Epidermal melanocyte (primary cell): ENCODE measurements at regions not wholly inside any gene's neighbourhood (a gene's known extent, or its start where the extent isn't known, plus 50 kb on each side); places are given as distances from the start of the nearest gene placed in this dataset.

Source experiments
- DNase-seq: peaks from one replicate; pipeline ENCODE4 v3.0.0; 2011; ENCODE audit warnings: low spot score; ENCODE audit not compliant: insufficient read length

GRCh38 chr5:111901296-111901695 is 144.3 kb upstream of the NREP start:
- DNase-seq, result no peak

DNA sequence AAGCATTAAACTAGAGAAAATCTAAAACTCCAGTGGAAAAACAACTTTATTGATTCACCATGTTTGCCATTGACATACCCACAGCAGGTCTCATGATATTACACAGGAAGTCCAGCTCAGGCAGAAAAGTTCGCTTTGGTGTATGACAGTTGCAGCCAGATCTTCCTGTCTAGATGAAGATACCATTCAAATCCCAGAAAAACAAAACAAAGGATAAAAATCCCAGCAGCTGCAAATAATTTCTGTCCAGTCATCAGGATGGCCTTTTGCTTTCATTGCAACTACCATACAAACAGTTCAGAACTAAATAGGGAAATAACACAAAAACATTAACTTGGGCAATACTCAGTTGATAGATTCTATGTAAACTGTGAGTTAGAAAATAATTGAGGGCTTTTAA is 136.0 kb upstream of the NREP start:
- DNase-seq, result no peak

- DNase-seq, result no peak
These were observed 130.7 kb upstream of the NREP start for GRCh38 chr5:111887706-111888105.

DNA sequence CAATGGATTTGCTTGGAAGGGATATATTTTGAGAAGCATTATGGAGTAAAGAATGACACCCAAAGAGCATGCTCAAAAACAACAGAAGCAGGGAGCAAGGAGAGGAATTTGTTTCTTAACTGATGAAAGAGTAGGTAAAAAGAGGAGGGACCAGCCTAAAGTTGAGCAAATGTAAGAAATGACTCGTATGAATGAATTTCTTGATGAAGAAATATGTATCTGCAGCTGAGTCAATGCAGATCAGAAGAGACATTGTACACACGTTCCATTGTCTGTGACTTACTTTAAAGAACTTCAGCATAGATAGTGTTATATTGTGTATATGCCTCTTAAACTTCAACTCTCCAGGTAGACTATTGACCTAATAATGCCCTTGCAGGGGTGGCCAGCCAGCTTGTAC is 112.7 kb upstream of the NREP start:
- DNase-seq, result no peak

DNA sequence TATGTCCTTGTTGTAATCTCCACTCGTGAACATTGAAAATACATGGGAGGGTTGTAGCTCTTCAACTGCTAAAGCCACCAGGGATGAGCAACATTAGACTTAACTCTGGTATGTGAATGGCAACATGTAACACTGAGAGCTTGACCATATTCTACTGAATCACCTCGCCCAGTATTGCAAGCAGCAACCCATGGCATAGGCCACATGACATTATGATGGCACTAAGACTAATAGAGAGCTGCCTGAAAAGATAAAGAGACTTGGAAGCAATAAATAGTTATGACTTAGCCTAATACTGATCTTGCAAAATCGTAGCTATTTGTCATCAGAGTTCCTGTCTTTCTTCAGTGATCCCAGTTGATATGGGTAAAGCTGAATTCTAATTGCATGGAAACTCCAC is 108.4 kb upstream of the NREP start:
- DNase-seq, result no peak

DNA sequence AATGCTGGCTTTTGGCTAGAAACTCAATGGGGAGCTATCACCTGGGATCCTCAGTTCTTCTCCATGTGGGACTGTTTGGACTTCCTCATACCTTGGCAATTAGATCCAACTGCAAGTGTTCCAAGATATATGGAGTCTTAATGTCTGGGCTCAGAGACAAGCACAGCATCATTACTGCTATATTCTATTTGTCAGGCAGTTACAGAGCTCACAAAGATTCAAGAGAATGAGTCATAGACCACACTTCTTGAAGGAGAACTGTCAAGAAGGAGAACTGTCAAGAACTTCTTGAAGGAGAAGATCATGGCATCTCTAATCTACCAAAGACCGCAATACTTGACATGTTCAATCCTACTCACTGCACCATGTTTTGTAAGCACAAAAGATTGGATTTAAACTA is 106.8 kb upstream of the NREP start:
- DNase-seq, result no peak

- DNase-seq, result no peak
These were observed 102.7 kb upstream of the NREP start for GRCh38 chr5:111859533-111860270.

- DNase-seq, result no peak
These were observed 102.0 kb upstream of the NREP start for GRCh38 chr5:111859031-111859430.

- no peak for DNase-seq
These were observed 100.6 kb upstream of the NREP start for GRCh38 chr5:111857623-111858022.

- DNase-seq, result no peak
These were observed 100.0 kb upstream of the NREP start for GRCh38 chr5:111856876-111857466.

DNA sequence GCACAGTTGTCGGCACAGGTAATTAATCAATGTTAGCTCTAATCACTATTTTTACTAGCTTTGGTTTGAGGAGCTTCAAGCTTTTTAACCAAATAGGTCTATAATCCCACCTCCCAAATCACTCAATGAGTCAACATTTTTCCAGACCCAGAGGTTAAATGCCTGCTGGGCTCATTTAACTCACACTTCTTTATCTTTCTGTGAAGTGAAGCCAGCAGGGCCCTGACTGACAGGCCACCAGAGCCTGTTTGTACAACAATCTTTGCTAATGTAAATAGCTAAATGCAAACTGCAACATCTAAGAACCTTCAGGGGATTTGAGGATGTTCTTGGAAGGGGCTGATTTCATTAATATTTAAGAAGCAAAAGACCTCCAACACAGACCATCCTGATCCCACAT is 98.4 kb upstream of the NREP start:
- DNase-seq, result no peak

DNA sequence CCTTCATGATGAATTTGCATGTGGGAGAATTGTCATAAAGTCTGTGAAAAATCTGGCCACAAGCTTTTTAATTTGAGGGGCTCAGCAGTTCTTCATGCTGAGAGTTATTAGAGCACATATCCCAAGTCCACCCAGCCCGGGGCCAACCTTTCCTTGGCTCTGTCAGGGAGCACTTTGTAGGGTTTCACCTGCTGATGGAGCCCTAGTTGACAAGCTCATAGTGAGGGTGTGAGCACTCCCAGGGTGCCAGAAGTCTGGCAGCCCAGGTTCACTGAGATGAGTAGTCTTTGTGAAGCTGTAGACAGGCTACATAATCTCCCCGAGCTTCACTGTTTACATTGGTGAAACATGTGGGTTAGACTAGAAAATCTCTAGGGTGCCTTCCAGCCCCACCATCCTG is 97.2 kb upstream of the NREP start:
- no peak for DNase-seq

DNA sequence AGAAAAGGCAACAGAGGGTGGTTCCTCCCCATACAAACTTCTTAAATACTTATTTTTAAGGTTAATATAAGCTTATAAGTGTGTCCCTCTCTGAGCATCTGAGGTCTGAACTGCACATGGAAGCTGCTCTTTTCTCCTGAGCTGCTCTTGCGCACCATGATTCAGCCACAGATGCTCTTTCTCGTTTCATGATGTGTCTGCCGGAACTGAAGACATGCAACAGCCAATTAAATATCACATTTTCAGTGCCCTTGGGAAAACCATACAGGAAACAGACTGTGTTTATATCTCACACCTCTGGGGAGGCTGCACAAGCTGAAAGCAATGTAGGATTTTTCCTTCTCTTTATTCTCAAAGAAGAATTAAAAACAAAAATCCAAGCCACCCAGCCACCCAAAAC is 96.8 kb upstream of the NREP start:
- no peak for DNase-seq

GRCh38 chr5:111851631-111852548 is 94.9 kb upstream of the NREP start:
- no peak for DNase-seq

DNA sequence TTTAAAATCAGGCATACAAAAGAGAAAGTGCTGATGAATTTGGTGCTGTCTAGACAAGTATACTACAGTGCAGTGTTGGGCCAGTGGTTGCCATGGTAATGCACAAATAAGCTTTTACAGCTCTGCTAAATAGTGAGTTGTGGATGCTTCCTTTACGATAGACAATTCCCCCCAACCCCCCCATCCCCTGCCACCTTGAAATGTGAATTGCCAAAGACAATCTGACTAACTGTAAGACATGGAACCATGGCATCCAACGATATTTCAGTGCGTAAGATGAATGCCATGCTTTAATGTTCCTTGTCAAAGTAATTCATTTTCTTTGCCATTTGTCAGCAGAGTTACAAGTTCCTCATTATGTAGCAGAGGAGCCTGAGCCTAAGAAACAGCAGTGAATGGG is 91.5 kb upstream of the NREP start:
- DNase-seq, result no peak

DNA sequence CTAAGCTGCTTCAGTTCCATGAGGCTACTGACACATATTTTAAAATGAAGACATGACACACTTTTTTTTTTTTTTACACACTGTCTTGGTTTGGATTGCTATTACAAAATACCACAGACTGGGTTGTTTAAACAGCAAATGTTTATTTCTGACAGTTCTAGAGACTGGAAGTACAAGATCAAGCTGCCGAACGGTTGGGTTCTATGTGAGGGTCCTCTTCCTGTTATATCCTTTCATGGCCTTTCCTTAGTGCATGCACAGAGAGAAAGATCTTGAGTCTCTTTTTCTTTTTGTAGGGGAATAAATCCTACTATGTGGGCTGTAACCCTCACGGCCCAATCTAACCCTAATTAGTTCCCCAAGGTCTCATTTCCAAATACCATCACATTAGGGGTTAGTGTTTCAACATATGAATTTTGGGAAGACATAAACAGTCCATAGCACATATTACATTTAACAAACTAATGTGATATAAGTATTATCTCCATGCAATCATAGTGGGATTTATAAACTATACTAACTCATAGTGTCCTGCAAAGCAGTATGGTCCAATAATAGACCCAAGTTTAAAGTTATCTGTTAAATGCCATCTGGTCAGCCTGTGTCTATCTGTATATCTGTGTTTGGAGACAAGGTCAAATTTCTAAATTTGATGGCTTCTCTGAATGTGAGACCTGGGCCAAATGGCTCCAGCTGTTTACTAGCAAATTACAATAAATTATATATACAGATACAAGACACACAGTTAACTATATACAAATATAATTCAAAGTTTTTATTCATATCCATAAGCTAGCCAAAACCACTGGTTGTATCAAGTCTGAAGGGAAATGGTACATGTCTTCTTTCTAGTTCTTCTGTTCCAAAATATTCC is 90.3 kb upstream of the NREP start:
- DNase-seq, result no peak

GRCh38 chr5:111840036-111840674 is 83.2 kb upstream of the NREP start:
- DNase-seq, result no peak

- DNase-seq, result no peak
These were observed 82.4 kb upstream of the NREP start for GRCh38 chr5:111839438-111839837.

DNA sequence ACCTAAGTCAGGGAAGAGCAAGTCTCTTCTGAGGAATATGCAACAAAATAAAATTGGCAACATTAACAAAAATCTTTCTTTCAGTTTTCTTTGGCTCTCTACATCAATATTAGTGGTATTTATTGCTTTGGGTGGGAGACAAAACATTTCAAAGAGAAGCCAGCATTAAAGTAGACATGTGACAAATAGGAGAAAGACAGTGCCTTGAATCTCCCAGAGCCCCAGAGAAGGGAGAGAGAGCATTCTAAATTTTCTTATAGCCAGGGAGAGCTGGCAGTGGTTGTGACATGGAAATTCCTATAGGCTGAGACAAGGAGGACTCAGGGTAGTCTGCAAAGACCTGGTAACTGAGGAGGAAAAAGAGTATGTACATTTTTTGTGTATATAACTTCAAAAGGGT is 79.4 kb upstream of the NREP start:
- DNase-seq, result no peak

DNA sequence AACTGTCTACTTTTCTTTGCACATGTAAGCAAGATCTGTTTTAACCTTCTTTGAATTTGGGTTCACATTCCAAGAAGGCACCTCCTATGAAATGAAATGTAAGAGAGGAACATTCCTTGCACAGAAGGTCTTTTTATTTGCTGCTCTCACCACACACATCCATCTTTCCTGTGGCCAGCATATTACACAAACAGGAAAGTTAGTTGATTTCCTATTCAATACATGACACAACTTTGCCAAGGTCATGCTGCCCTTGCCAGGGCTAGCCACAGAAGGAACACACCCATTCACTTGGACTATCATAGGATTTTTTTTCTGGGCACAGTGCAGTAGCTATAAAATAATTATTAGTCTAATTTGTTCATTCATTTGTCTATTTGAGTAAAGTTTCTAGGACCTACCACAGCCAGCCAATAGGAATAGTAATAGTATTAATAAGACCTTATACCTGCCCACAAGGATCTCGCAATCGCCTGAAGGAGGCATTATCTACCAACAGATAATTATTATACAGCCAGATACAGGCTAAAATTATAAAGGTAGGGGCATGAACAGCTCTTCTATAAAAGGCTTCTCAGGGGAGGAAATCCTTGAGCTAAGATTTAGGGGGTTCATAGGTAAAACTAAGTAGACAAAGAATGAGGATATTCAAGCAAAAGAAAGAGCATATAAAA is 78.1 kb upstream of the NREP start:
- no peak for DNase-seq
